Ammon's horn (tissue), 1 donor: ENCODE measurements at regions not wholly inside any gene's neighbourhood (a gene's known extent, or its start where the extent isn't known, plus 50 kb on each side); places are given as distances from the start of the nearest gene placed in this dataset.
"Not testable (repeated sequence)": the region's sequence is repeated elsewhere in the genome, so short reads cannot be mapped to it uniquely, and the experiment has no call there.

Experiments used
- DNase-seq: peaks from one replicate; pipeline ENCODE4 v3.0.0-alpha.2; 2016; ENCODE audit warnings: low spot score

DNA sequence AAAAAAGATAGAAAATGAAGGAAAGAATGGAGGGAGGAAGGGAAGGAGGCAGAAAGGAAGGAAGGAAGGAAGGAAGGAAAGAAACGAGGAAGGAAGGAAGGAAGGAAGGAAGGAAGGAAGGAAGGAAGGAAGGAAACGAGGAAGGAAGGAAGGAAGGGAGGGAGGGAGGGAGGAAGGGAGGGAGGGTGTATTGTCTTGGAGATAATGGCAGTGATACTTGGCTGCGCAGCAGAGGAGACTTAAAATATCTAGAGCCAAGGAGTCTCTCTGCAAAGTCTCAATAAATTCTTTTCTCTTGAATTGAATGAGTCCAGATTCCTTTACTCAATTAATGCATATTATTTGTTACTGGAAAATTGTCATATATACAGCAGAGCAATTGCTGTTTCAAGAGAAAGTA, 1059.7 kb downstream of the ZPLD1 start:
- DNase-seq: no peak

DNA sequence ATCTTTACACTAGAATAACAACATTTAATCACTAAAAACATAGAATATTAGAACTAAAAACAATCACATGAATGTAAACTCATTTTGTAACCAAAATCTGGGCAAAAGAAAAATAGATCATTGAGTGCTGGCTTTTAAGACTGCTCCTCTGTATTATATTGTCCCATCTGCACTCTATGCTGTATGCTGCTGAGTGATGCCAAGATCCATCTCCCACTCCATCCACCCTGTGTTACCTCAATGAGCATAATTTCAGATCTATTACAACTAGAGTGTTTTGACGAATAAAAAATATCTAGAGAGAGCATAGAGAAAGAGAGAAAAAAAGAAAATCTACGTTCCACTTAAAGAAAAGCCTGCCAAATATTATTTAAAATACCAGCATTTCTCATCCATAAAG, 1060.4 kb downstream of the ZPLD1 start:
- peak; percentile 61 for DNase-seq

GRCh38 chr3:103499132-103499900, 1064.5 kb downstream of the ZPLD1 start:
- DNase-seq: peak; percentile 13

DNA sequence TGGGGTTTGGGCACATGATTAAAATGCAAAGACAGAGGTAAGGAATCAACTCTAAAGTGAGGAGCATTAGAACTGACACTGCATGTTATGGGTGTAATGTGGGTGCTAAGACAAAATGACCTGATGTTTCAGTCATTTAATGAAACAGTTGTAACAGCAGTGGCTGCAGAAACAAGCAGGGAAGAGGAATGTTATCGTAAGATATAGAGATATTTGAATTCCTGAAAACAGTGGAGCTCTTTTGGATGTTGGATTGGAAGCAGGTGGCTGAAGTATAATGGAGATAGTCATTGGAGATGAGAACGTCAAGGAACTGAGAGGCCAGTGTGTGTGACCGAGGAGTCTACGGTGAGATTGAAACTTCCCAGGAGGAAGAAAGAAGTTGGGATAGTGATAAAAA, 1065.2 kb downstream of the ZPLD1 start:
- no peak for DNase-seq

DNA sequence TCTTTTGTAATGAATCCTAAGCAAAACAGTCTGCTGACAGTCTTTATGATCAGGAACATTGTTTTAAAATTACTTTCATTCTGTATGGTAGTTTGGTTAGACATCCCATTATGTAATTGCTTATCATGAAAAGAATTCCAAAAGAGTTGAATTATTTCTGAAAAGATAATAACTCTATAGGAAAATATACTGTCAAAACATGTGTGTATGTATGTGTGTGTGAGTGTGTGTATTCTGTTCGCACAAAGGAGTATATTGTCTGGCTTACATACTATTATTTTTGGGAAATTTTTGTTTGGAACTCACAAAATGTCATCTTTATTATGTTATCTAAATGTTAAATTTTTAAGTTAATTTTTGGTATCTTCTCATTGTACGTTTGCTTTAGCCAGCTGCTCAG, 1075.9 kb downstream of the ZPLD1 start:
- no peak for DNase-seq

DNA sequence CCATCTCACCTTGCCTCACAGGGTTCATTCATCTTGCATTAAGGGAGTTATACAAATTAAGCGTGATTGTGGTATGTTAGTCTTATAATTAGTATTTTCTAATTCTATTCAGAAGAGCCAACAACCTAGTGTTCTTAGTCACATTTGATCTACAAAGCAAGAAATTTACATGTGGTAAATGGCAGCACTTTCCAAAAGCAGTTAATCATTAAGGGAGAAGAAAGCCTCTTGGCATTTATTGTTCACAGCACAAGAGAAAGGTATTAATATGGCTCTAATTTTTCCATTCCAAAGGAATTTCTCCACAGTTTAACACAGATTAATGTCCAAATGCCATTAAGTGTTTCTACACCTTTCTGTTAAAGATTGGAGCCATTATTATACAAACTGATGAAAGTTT, 1077.1 kb downstream of the ZPLD1 start:
- DNase-seq: no peak

DNA sequence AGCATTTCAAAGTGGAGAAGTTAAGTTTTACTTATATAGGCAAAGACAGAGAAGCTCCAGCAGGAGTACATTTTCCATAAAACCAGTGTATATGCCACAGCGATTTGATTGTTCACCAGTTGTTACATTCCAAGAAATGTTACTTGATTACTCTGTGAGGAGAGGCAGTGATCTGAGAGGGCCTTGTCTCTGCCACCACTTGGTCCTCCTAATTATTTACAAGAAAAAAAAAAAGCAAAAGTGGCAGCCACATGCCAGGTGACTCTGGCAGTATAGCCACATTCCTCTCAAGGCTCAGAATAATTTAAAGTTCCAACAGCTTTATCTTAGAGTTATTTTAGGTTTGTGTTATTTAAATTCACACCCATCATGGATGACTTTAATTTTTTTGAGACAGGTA, 1077.8 kb downstream of the ZPLD1 start:
- no peak for DNase-seq

GRCh38 chr3:103513003-103513402, 1078.2 kb downstream of the ZPLD1 start:
- DNase-seq: no peak

DNA sequence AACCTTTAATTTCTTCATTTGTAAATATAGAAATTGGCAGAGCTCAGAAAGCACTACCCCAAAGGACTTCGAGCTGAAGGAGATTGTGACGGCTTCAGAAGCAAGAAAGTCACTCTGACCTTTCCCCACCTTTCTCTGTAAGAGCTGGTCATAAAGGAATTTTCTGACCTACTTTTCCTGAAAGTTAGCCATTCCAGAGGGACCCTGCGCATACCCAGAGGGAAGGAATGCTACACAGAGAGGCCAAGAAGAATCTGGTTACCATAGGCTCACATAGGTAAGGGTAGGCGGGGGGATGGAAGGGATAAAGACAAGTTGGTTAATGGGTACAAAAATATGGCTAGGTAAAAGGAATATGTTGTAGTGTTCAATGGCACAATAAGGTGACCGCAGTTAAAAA, 1080.3 kb downstream of the ZPLD1 start:
- DNase-seq: no peak

- no peak for DNase-seq
Measured at GRCh38 chr3:103516950-103517349, 1082.1 kb downstream of the ZPLD1 start.

GRCh38 chr3:103531327-103531726, 1096.5 kb downstream of the ZPLD1 start:
- not testable (repeated sequence) for DNase-seq

- DNase-seq: no peak
Measured at GRCh38 chr3:103532986-103533385, 1098.2 kb downstream of the ZPLD1 start.

- no peak for DNase-seq
Measured at GRCh38 chr3:103554451-103554850, 1119.6 kb downstream of the ZPLD1 start.

DNA sequence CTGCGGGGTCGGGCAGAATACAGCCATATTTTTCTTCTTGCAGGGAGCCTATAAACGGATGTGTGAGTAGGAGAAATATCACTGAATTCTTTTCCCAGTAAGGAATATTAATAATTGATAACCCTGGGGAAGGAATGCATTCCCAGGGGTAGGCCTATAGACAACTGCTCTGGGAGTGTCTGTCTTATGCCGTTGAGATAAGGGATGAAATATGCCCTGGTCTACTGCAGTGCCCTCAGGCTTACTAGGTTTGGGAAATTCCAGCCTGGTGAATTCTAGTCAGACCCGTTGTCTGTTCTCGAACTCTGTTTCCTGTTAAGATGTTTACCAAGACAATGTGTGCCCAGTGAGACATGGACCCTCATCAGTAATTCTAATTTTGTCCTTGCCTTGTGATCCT, 1129.3 kb downstream of the ZPLD1 start:
- not testable (repeated sequence) for DNase-seq

DNA sequence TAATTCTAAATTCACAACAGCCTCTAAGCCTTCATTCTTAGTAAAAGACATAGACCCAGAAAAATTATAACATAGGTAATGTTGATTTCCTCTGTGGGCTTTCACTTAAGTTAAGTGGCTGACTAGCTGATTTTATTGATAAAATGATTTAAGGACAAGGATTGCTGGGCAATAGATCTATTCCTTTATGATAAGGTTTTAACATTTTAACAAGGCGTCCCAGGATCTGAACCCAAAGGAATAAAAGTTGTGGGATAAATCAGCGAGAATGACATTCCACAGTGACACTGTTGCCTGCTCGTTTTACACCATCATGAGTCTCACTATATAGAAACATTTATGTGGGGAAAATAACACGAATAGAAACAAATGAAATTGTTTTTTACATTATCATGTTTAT, 1151.0 kb downstream of the ZPLD1 start:
- DNase-seq: no peak

- DNase-seq: no peak
Measured at GRCh38 chr3:103589770-103590169, 1155.0 kb downstream of the ZPLD1 start.

- no peak for DNase-seq
Measured at GRCh38 chr3:103600844-103601243, 1166.0 kb downstream of the ZPLD1 start.

DNA sequence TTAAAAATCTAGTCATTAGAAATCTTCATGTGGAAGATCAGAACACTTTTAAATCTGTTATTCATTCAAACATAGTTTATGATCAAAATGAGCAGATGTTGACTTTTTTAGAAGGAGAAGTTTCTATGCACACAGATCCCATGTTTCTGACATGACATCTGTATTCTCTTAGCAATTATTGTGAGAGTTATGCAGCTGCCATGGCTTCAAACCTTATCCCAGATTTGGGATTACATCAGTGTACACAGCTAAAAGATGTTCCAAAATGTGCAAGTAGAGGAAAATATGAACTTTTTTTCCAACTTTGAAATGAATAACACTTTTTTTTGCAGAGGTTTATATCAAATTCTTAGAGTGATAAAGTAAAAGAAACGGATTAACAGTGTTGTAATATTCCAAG, 1166.9 kb downstream of the ZPLD1 start:
- DNase-seq: no peak

GRCh38 chr3:103609472-103609871, 1174.7 kb downstream of the ZPLD1 start:
- DNase-seq: no peak

DNA sequence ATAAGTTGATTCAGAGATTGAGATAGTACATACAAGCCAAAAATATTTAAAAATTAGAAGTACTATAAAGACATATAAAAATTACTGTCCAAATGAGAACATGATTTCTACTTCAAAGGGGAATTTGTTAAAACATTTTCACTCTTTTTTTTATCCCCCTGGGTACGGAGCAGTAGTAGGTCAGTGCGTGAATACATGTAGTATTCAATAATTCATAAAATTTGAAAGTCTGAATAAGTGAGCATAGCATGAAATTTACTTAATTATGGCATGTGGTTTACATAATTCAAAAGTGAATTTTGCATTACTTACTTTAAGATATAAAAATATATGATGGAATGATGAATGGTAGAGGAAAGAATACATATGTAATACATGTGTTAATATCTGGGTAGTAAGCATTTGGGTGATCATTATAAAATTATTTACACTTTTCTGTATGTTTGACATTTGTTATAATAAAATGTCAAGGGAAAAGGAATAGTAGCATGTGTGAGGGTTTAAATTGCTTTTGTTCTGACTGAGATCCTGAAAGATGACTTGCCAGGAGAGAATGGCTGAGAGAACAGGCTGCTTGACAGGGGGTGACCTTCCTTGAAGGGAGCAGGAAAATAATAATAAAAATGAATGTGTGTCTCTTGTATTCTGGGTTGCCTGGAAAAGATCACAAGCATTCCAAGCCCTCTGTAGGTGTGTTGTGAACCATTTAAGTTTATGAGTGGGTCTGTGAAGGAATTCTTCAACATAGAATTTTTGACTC, 1178.8 kb downstream of the ZPLD1 start:
- no peak for DNase-seq

DNA sequence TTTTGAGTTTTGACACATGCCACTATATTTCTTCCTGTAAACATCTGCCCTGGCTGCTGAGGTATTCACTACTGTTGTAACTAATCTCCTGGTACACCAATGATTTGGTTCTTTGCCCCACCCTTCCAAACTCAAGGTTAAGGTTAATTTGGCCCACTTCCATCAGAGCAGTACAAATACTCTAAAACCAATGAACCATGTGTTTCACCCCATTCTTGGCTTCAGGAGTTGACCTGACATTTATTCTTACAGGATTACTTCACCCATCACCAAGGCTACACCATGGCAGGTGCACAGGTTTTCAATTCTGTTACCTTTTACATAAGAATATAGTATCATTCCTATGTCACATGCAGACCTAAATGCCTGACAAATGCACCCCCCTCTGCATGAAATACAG, 1179.9 kb downstream of the ZPLD1 start:
- no peak for DNase-seq

DNA sequence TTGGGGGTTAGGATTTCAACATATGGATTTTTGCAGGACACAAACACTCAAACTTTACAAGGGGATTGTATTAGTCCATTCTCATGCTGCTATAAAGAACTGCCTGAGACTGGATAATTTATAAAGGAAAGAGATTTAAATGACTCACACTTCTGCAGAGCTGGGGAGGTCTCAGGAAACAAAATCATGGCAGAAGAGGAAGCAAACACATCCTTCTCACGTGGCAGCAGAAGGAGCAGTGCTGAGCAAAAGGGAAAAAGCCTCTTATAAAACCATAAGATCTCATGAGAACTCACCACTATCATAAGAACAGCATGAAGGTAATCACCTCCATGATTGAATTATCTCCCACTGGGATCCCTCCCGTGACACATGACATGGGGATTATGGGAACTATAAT, 1183.1 kb downstream of the ZPLD1 start:
- DNase-seq: no peak

GRCh38 chr3:103624271-103624670, 1189.5 kb downstream of the ZPLD1 start:
- DNase-seq: no peak

DNA sequence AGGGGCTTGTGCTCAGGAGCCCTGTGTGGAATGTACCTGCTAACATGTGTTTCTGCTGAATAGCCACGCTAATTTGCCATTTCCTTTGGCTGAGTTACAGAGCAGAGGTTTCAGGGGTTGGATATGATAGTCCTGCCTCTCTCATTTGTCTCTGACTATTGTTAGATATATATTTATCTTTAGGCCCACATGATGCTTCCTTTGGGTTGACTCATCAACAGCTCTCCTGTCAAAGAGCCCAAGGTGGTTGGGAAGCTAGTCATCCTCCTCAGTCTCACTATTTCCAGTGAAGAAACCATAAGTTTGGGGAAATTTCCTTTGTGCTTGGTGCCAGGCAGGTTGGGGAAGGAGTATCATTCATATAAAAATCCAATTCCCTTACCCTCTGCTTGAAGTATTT, 1194.6 kb downstream of the ZPLD1 start:
- DNase-seq: no peak
